ENCODE measurements at regions not wholly inside any gene's neighbourhood (a gene's known extent, or its start where the extent isn't known, plus 50 kb on each side); places are given as distances from the start of the nearest gene placed in this dataset.

GRCh38 chr12:3427956-3428355, 63.0 kb upstream of the PRMT8 start:
- no peak for TF ChIP-seq CTCF (IDR thresholded peaks at IDR 0.05)
- TF ChIP-seq ZFX (IDR thresholded peaks at IDR 0.05; ENCODE audit: borderline replicate concordance): no peak

Measured in 22Rv1 (cell line).